ENCODE measurements at regions not wholly inside any gene's neighbourhood (a gene's known extent, or its start where the extent isn't known, plus 50 kb on each side); places are given as distances from the start of the nearest gene placed in this dataset.
"Not testable (repeated sequence)": the region's sequence is repeated elsewhere in the genome, so short reads cannot be mapped to it uniquely, and the experiment has no call there.

GRCh38 chr2:147025646-147026585 is 818.9 kb upstream of the ACVR2A start:
- DNase-seq (ENCODE audit: low spot score): no peak

DNA sequence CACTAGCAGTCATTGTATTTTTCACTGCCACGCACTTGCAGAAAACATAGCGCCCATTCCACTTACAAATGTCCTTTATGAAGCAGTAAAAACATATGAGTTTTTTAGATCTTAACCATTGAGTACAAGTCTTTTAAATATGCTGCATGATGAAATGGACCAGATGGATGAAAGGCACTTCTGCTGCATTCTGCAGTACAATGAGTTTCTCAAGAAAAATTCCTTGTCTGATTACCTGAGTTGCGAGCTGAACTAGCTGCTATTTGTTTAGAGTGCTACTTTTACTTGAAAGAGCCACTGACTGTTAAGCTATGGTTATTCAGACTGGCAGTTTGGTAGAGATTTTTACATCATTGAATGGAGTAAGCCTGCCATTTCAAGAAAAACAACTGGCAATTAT is 825.5 kb upstream of the ACVR2A start:
- no peak for DNase-seq (ENCODE audit: low spot score)

GRCh38 chr2:147017951-147018645 is 826.7 kb upstream of the ACVR2A start:
- DNase-seq (ENCODE audit: low spot score): no peak

- no peak for DNase-seq (ENCODE audit: low spot score)
Measured at GRCh38 chr2:147016181-147016580, 828.6 kb upstream of the ACVR2A start.

GRCh38 chr2:147015591-147015990 is 829.2 kb upstream of the ACVR2A start:
- DNase-seq (ENCODE audit: low spot score): no peak

- no peak for DNase-seq (ENCODE audit: low spot score)
Measured at GRCh38 chr2:147013696-147014392, 831.0 kb upstream of the ACVR2A start.

DNA sequence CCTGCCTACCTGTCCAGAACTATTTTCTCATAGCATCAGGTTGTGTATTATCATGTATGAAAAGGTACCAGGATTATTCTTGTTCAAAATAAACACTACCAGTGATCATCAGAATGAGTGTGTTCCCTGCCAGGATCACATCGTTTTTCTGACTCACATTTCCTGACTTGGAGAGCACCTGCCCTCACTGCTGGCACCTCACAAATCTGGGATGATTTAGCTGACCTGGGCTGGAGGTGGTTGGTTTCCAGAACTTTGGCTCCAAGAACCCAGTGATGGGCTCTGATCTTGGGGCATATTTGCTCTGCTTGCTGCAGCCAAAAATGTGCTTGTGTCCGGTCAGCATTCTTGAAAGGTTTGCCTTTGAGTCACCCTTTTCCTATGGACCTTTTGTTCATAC is 836.3 kb upstream of the ACVR2A start:
- no peak for DNase-seq (ENCODE audit: low spot score)

GRCh38 chr2:147006736-147007141 is 838.1 kb upstream of the ACVR2A start:
- DNase-seq (ENCODE audit: low spot score): no peak

DNA sequence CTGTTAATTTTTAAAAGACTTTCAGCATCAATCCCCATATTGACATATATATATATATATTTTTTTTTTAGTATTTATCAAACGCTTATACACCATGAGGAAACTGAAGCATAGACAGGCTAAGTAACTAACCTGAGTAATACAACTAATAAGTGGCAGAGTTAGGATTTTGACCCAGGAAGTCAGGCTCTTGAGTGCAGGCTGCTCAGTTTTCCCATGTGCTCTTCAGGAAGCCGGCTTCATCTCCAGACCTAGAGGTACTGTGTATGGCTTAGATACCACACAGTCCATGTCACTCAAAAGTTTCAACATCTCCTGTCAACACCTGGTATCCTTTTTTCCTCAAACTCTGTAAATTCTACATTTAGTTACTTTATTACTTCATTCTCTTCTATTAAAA is 841.7 kb upstream of the ACVR2A start:
- no peak for DNase-seq (ENCODE audit: low spot score)

- DNase-seq (ENCODE audit: low spot score): no peak
Measured at GRCh38 chr2:147002256-147002655, 842.6 kb upstream of the ACVR2A start.

GRCh38 chr2:147001061-147001460 is 843.8 kb upstream of the ACVR2A start:
- no peak for DNase-seq (ENCODE audit: low spot score)

DNA sequence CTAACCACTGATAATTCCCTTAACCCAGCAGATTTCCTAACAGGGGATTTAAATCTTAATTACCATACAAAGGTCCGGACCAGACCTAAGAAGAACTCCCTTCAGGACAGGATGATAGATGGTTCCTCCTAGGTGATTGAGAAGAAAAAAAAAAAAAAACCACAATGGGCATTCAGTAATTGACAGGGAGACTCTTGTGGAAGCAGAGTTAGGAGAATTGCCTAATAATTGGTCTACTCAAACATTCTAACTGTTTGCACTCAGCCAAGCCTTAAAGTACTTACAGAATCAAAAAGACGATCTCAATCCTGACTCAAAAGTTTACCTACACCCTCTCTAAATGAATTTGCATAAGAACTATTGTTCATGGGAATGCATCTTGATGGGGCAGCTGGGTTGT is 844.7 kb upstream of the ACVR2A start:
- not testable (repeated sequence) for DNase-seq (ENCODE audit: low spot score)

DNA sequence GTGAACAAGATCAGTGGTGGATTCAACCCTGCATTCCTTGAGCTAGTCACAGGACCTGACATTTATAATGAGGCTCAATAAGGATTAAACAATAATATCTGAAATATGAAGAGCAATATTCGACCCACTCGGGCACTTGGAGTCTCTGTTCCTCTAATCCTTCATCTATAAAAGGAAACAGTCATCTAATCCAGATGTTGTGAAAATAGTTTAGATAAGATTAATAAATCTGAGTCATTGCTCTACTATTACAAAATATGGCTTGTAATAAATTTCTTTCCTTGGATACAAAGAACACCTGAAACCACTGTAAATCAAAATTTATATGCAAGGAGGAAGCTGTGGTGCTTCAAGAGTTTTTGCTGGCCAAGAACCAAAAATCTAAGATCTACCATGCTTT is 846.9 kb upstream of the ACVR2A start:
- DNase-seq (ENCODE audit: low spot score): no peak

DNA sequence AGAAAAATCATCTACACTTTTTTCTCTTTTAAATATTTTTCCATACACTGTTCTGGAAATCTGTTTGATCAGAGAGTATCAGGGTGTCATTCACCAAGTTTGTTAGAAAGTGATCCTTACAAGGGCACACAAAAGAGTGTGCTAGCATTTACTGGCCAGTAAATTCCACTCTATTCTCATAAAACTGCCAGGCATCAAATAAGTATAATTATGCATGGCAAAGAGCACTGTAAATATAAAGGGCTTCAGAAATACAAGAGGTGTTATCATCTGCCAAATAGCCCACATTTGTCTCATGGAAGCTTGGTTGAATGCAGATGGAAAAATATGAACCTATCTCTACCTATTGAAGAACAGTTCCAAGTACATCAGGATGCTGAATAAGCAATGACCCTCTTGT is 847.3 kb upstream of the ACVR2A start:
- DNase-seq (ENCODE audit: low spot score): no peak

DNA sequence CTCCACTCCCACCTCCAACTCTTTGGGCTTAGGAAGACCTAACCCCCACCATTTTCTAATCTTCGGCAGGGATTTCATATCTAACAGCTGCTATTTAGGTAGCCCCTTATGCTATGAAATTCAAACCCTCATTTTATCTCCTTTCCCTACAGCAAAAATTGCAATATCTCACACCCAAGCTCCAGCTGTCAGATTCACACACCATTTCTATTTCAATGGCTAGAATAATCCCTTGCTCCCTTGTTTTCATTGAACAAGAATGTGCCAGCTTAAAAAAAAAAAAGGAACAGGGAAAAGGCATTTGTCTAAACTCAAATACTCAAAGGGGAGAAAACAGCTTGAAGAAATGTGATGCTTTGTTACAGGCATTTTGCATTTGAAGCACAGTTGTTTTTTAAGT is 850.6 kb upstream of the ACVR2A start:
- no peak for DNase-seq (ENCODE audit: low spot score)

- DNase-seq (ENCODE audit: low spot score): no peak
Measured at GRCh38 chr2:146992466-146992865, 852.4 kb upstream of the ACVR2A start.

DNA sequence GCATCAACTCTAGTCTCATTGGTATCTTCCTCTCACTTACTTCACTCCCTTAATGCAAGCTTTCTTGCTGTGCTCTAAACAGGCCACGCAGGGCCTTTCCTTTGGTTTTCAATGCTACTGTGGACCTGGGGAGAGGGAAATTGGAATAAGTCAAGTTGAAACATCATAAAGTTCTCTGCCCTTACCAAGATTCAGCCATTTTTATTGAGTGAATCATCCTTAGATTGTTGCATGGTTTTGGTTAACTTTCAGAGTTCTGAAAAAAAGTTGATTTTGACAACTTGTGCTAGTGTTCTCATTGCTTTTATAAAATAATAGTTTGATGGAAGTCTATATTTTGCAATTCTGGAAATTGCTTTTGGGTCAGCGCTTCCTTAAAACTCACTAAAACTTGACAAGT is 852.8 kb upstream of the ACVR2A start:
- DNase-seq (ENCODE audit: low spot score): no peak

DNA sequence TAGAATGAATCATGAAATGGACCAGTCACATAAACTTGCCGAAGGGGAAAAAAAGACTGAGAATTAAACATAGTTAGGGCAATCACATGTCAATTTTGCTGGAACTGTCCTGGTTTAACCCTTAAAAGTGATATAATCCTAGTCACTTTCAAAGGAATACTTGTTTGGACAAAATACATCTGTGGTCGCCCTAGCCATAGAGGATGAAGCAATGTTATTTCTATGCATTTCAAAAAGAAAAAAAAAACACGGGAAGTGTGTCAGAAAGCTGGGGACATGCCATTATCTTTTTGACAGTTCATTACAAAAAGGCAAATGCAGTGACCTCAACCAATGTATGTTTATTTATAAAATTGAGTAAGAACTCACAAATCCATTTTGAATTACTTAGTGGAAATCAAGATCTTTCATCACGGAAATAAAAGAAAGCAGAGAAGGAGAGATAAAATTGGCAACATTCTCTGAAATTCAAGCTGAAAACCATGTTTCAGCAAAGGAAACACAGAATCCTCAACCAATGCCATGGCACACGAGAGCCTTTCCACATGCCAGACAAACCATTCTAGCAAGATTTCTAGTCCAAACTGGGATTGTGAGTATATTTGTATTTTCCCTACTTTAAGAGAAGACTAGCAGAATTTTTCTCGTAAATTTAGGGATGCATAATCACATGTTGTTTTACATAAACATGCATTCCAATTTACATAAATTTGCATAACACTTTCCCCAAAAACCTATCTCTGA is 854.3 kb upstream of the ACVR2A start:
- DNase-seq (ENCODE audit: low spot score): no peak

GRCh38 chr2:146989741-146990140 is 855.1 kb upstream of the ACVR2A start:
- no peak for DNase-seq (ENCODE audit: low spot score)

- no peak for DNase-seq (ENCODE audit: low spot score)
Measured at GRCh38 chr2:146987996-146988395, 856.8 kb upstream of the ACVR2A start.

GRCh38 chr2:146986161-146986560 is 858.7 kb upstream of the ACVR2A start:
- no peak for DNase-seq (ENCODE audit: low spot score)

DNA sequence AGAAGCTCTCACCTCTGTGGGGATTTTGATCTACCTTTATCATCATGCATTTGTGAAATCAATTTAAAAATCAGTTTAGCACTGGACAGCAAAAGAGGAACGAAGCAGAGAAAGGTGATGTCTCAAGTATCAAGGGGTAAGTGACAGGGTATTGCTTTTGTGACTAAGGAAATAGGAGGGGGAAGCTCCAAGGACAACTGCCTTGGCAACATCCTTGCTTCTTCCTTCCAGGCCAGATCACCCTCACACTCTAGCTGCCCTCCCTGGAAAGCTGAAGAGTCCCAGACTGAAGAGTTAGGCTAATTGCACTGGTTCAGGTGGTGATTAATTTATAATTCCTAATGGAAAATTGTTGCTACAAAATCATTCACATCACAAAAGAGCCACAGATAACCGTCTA is 859.1 kb upstream of the ACVR2A start:
- no peak for DNase-seq (ENCODE audit: low spot score)

All from SK-N-DZ (cell line).